HG03108 (cell line): ENCODE measurements at regions not wholly inside any gene's neighbourhood (a gene's known extent, or its start where the extent isn't known, plus 50 kb on each side); places are given as distances from the start of the nearest gene placed in this dataset.
"Not testable (repeated sequence)": the region's sequence is repeated elsewhere in the genome, so short reads cannot be mapped to it uniquely, and the experiment has no call there.

Source experiments
- ATAC-seq: cut with Tn5 transposase; IDR thresholded peaks from one replicate; pipeline ENCODE4 v1.9.1; 2021; ENCODE audit warnings: moderate library complexity; ENCODE audit not compliant: unreplicated experiment

- no peak for ATAC-seq
These were observed 486.4 kb upstream of the ISX start for GRCh38 chr22:34579519-34579918.

GRCh38 chr22:34587357-34588356, 478.3 kb upstream of the ISX start:
- ATAC-seq: no peak

- no peak for ATAC-seq
These were observed 476.9 kb upstream of the ISX start for GRCh38 chr22:34588871-34589545.

GRCh38 chr22:34592123-34592740, 473.7 kb upstream of the ISX start:
- ATAC-seq: no peak

GRCh38 chr22:34599567-34599966, 466.4 kb upstream of the ISX start:
- ATAC-seq: no peak

GRCh38 chr22:34604312-34604711, 461.6 kb upstream of the ISX start:
- ATAC-seq: no peak

- no peak for ATAC-seq
These were observed 457.9 kb upstream of the ISX start for GRCh38 chr22:34608106-34608505.

- no peak for ATAC-seq
These were observed 457.3 kb upstream of the ISX start for GRCh38 chr22:34608540-34609115.

- no peak for ATAC-seq
These were observed 456.3 kb upstream of the ISX start for GRCh38 chr22:34609646-34610045.

- no peak for ATAC-seq
These were observed 445.8 kb upstream of the ISX start for GRCh38 chr22:34620161-34620560.

- no peak for ATAC-seq
These were observed 445.1 kb upstream of the ISX start for GRCh38 chr22:34620832-34621231.

GRCh38 chr22:34622602-34623001, 443.4 kb upstream of the ISX start:
- ATAC-seq: no peak

- ATAC-seq: no peak
These were observed 442.4 kb upstream of the ISX start for GRCh38 chr22:34623580-34623979.

GRCh38 chr22:34625892-34626291, 440.1 kb upstream of the ISX start:
- ATAC-seq: not testable (repeated sequence)

GRCh38 chr22:34638128-34638527, 427.8 kb upstream of the ISX start:
- no peak for ATAC-seq

GRCh38 chr22:34639911-34640310, 426.0 kb upstream of the ISX start:
- ATAC-seq: no peak

- no peak for ATAC-seq
These were observed 420.6 kb upstream of the ISX start for GRCh38 chr22:34645375-34645774.

- no peak for ATAC-seq
These were observed 397.0 kb upstream of the ISX start for GRCh38 chr22:34669001-34669400.

- ATAC-seq: not testable (repeated sequence)
These were observed 382.9 kb upstream of the ISX start for GRCh38 chr22:34683031-34683430.

- ATAC-seq: not testable (repeated sequence)
These were observed 381.7 kb upstream of the ISX start for GRCh38 chr22:34684278-34684677.

GRCh38 chr22:34687116-34687515, 378.8 kb upstream of the ISX start:
- no peak for ATAC-seq
